Activated CD4-positive, alpha-beta memory T cell treated with anti-CD3 and anti-CD28 coated beads, Interleukin-2, amount 10 ng/mL, durations not matched to agents 7 days and 5 days (primary cell): ENCODE measurements at regions not wholly inside any gene's neighbourhood (a gene's known extent, or its start where the extent isn't known, plus 50 kb on each side); places are given as distances from the start of the nearest gene placed in this dataset.

ENCODE experiments used
- CTCF ChIA-PET: fragments of 350-600 bp; sonication (Branson Sonifier 250); formaldehyde crosslinking; loops from one replicate; lab custom pipeline; 2021; ENCODE audit warnings: antibody characterized with exemption, inconsistent platforms; lab: Charles Lee
- POLR2A ChIA-PET: fragments of 350-600 bp; sonication (Branson Sonifier 250); formaldehyde crosslinking; loops from one replicate; lab custom pipeline; 2021; ENCODE audit warnings: antibody characterized with exemption; lab: Charles Lee
- DNase-seq: peaks from one replicate; pipeline ENCODE4 v3.0.0-alpha.2; 2020
- H3K27ac Mint-ChIP-seq: one replicate; pipeline ENCODE4 v1.8.0; 2021; ENCODE audit warnings: mild to moderate bottlenecking, mixed read lengths
- H3K27me3 Mint-ChIP-seq: one replicate; pipeline ENCODE4 v1.8.0; 2021; ENCODE audit warnings: mixed read lengths
- H3K36me3 Mint-ChIP-seq: one replicate; pipeline ENCODE4 v1.8.0; 2021; ENCODE audit warnings: low read depth, mixed read lengths
- H3K4me1 Mint-ChIP-seq: one replicate; pipeline ENCODE4 v1.8.0; 2021; ENCODE audit warnings: mixed read lengths
- H3K4me3 Mint-ChIP-seq: one replicate; pipeline ENCODE4 v1.8.0; 2021; ENCODE audit warnings: mild to moderate bottlenecking, mixed read lengths
- H3K9me3 Mint-ChIP-seq: one replicate; pipeline ENCODE4 v1.8.0; 2021; ENCODE audit warnings: mixed read lengths

GRCh38 chr7:95646350-95646749 lies 50.0 kb upstream of the PDK4 start:
- Mint-ChIP-seq H3K4me3 (no peak overlapping the region), H3K27me3 (no peaks in the 10 kb centered on the region), H3K36me3 (no peaks in the 10 kb centered on the region), H3K9me3 (no peaks in the 10 kb centered on the region), H3K4me1 (no peaks in the 10 kb centered on the region), H3K27ac (no peak overlapping the region)
- DNase-seq = no peak
- CTCF ChIA-PET = no interaction called here
- POLR2A ChIA-PET = no interaction called here
